AG20443 (cell line): ENCODE measurements at regions not wholly inside any gene's neighbourhood (a gene's known extent, or its start where the extent isn't known, plus 50 kb on each side); places are given as distances from the start of the nearest gene placed in this dataset.

ENCODE experiments used
- DNase-seq: peaks from one replicate; pipeline ENCODE4 v3.0.0; 2012; ENCODE audit warnings: low spot score, mixed read lengths

- DNase-seq, result no peak
Observed at GRCh38 chr3:144295613-144296012, 324.0 kb downstream of the DIPK2A start.

DNA sequence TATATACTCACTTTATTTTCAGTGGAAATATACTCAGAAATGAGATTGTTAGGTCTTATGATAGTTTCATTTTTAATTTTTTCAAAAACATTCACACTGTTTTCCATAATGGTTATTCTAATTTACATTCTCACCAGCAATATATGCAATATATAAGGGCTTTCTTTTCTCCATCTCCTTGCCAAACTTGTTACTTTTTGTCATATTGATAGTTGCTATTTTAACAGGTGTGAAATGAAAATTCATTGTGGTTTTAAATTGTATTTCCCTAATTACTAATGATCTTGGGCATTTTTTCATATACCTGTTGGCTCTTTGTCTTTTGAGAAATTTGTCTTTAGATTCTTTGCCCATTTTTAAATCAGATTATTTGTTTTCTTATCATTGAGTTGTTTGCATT lies 325.2 kb downstream of the DIPK2A start:
- no peak for DNase-seq

- no peak for DNase-seq
Observed at GRCh38 chr3:144301863-144302262, 330.2 kb downstream of the DIPK2A start.

DNA sequence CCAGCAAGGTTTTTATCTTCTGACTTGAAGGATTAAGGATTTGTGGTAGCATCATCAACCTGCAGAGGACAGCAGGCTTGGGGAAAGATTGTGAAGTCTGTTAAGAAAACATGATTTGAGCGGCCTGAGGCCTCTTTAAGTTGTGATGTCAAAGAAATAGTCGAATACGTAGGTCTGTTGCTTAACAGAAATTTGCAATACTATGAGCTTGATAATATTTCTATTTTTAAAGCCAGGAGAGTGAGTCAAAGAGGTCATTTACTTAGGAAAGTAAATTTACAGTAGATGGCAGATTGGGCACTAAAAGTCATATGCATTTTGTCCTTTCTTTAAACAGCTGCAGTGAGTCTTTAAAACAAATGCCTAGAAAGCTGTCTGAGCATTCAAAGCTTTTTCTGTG lies 336.3 kb downstream of the DIPK2A start:
- no peak for DNase-seq

- DNase-seq, result no peak
Observed at GRCh38 chr3:144308396-144308795, 336.8 kb downstream of the DIPK2A start.

- no peak for DNase-seq
Observed at GRCh38 chr3:144312702-144313101, 341.1 kb downstream of the DIPK2A start.

DNA sequence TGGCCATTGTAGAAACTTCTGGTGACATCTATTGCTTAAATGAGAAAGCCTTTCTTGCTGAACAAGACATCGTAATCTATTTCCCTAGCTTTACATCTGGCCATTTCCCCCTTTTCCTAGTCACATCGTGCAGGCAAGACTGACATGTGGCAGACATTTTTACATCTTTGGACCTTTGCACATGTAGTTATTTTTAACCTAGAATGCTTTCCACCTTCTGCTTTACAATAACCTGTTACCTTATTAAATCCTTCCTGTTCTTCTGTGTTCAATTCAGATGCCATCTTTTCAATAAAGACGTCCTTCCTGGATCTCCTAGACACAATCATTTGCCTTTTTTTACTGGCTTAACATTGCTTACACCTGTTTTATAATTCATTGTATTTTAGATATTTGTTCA lies 343.3 kb downstream of the DIPK2A start:
- DNase-seq, result no peak

GRCh38 chr3:144317961-144318360 lies 346.3 kb downstream of the DIPK2A start:
- no peak for DNase-seq

DNA sequence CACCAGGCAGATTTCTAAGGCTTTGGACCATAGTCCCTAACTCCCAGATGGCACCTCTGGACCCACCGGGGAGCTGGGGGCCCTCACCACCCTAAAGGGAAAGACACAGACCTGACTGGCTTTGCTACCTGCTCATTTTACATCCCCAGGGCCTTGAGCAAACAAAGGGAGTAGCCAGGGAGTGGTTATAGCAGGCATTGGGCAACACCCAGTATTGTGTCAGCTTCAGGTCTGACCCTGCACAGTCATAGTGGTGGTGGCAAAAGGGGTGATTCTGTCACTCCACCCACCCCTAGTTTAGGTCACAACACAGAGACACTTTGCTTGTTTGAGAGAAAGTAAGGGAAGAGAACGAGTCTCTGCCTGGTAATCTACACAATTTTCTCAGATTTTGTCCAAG lies 352.5 kb downstream of the DIPK2A start:
- no peak for DNase-seq

DNA sequence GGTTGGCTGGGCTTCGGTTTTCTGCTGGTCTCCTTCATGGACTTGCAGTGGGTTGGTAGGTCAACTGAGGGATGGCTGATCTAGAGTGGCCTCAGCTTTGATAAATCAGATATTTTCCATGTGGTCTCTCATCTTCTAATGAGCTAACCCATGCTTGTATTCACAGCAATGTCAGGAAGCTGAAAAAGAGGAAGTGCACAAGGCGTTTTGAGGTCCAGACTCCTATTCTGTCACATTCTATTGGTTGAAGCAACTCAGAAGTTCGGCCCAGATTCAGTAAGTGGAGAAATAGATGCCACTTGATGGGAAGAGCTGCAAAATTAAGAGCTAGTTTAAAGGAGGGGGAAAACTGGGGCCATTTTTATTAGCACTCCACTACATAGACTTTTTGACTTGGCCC lies 361.2 kb downstream of the DIPK2A start:
- no peak for DNase-seq

DNA sequence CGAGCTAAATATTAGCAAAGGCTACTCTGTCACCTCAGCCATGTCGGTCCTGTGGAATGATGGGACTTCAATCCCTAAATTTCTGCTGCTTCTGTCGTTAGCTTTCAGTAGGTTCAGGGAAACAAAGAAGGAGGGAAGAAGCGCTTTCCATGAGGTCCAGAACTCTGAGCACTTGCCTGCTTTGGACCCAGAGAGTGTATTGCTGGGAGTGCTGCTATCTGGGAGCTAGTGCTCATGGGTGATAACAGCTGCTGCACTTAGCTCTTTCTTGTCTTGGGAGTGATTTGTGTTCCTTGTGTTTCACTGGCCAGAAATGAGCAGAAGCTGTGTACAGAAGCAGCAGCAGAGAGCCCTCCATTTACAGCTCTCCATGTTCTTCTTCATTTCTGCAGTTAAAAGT lies 369.8 kb downstream of the DIPK2A start:
- DNase-seq, result no peak

- no peak for DNase-seq
Observed at GRCh38 chr3:144343343-144343742, 371.7 kb downstream of the DIPK2A start.

DNA sequence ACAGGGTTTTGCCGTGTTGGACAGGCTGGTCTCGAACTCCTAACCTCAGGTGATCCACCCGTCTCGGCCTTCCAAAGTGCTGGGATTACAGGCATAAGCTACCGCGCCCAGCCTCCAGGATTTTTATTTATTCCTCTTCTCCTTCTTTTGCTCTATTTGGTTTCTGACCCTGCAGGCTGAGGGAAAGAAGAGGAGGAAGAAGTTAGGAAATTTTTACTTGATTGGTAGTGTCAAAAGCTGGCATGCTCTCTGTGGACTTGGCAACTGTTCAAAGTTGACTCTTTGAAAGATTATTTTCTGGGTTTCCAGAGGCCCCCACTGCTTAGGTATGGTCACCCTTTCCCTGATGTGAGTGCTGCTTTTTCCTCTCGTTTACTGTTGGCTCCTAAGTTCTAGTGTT lies 372.2 kb downstream of the DIPK2A start:
- no peak for DNase-seq

- no peak for DNase-seq
Observed at GRCh38 chr3:144344925-144345548, 373.4 kb downstream of the DIPK2A start.

GRCh38 chr3:144350125-144350524 lies 378.5 kb downstream of the DIPK2A start:
- DNase-seq, result no peak

DNA sequence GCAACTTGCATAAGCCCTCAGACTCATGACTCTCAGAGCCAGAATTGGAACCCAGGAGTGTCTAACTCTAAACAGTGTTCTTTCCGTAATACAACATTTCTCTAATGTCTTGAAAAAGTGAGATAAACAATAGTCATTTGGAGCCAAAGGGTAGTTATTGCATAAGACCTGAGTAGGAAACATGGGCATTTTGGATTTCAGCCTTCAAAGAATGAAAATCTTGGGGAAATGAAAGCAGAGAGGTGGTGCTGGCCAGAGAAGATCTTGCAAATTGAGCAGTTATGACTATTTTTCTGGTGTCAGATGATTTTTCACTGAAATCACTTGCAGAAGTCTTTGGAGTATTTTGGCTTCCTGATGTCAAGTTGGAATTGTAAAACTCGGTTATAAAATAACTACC lies 379.4 kb downstream of the DIPK2A start:
- no peak for DNase-seq

DNA sequence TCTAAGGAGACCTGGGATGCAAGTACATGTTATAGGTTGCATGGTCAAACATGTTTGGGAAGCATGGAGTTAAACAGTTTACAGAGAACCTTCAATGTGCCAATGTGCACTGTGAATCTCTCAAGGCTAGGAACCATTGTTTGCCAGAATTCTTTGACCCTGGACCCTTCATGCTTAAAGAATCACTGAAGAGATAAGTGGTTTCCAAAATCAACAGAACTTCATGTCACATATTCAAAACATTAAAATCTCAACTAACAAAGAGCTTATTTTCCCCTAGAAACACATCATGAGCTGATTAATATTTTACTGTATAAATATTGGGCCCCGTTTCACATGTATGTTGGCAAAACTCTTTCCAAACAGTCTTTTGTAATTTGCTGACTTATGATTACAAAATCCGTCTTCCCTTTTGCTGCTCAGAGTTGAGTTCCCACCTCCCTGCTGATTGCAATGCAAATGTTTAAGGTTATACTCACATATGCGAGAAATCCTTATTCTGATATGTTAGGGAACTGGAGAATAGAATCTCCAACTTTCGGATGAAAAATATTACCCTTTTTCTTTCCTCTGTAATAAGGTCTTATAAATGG lies 380.2 kb downstream of the DIPK2A start:
- DNase-seq, result no peak

GRCh38 chr3:144358191-144358590 lies 386.6 kb downstream of the DIPK2A start:
- DNase-seq, result no peak

- no peak for DNase-seq
Observed at GRCh38 chr3:144361002-144361401, 389.4 kb downstream of the DIPK2A start.

DNA sequence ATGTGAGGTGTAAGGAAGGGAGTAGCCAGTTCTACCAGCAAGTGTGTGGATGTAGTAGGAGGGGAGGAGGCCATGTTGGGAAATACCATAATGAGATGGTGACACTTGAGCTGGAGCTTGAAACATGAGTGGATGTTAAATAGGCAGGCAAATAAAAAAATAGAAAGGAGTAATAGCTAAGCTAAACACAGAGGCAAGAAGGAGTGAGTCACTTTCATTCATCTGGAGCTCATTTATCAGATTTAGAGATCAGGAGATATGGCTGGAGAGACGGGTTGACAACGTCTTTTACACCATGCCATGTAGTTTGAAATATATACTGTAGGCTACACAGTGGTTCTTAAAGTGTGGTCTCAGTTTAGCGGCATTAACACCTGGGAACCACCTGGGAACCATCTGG lies 390.5 kb downstream of the DIPK2A start:
- DNase-seq, result peak; percentile 9

DNA sequence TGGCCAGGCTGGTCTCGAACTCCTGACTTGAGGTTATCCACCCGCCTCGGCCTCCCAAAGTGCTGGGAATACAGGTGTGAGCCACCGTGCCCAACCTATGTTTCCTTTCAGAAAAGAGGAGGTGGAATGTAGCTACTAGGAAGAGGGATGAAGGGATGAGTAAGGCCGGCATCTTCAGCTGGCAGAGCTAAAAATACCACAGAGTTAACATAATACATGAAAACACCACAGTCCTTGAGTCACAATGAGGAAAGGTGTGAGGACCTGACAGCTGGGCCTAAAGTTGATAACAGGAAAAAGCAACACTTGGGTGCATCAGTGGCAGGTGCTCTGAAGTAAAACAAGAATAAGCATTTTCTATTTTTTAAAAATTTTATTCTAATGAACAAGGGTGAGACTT lies 392.2 kb downstream of the DIPK2A start:
- no peak for DNase-seq

DNA sequence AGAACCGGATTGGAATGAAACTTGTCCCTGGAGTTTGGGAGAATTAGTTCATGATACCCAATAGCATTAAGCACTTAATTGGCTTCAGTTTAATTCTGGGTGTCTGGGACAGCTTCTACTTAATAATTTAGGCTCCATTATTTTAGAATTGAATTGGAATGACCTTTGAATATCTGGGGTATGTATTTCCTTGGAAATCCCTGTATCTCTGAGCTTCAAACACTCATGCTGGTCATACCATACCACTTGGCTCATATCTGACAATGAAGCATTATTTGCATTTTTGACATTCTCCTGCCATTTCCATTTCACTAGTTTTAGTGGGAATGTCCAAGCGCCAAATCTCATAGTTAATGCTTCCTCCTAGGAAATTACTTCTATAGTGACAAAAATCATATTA lies 393.1 kb downstream of the DIPK2A start:
- DNase-seq, result no peak

- no peak for DNase-seq
Observed at GRCh38 chr3:144369129-144369879, 397.7 kb downstream of the DIPK2A start.

DNA sequence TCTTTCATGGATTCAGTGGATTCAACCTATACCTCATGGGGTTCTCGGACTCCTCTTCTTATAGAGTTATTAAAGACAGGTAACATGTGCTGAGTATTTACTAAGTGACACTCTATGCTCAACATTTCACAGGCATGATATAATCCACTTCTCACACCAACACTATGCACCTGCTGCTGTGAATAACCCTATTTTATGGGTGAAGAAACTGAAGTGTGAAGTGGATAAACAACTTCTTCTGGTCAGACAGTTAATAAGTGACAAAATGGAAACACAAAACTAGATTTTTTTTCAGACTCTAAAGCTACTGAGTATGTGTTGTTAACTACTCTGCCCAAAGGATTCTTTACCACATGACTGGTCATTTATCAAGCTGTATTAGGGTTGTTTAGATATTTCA lies 403.5 kb downstream of the DIPK2A start:
- DNase-seq, result no peak
